NT2/D1 (cell line): ENCODE measurements at regions not wholly inside any gene's neighbourhood (a gene's known extent, or its start where the extent isn't known, plus 50 kb on each side); places are given as distances from the start of the nearest gene placed in this dataset.

Experiments
- DNase-seq: peaks from one replicate; pipeline ENCODE4 v3.0.0-alpha.2; 2011; ENCODE audit warnings: low read depth, low spot score
- H3K27me3 ChIP-seq: 2 replicates; pipeline ENCODE4 v1.6.0; 2011; ENCODE audit warnings: mild to moderate bottlenecking; ENCODE audit not compliant: insufficient read length, insufficient read depth
- H3K36me3 ChIP-seq: 2 replicates; pipeline ENCODE4 v1.6.1; 2011; ENCODE audit warnings: mild to moderate bottlenecking, low read length, mixed read lengths; ENCODE audit not compliant: insufficient read depth, insufficient read length
- H3K4me1 ChIP-seq: 2 replicates; pipeline ENCODE4 v1.5.1; 2011; ENCODE audit not compliant: insufficient read depth, insufficient read length
- H3K4me3 ChIP-seq: 2 replicates; pipeline ENCODE4 v1.5.1; 2011; ENCODE audit warnings: low read depth; ENCODE audit not compliant: insufficient read length
- H3K9ac ChIP-seq: 2 replicates; pipeline ENCODE4 v1.6.0; 2011; ENCODE audit warnings: low read depth; ENCODE audit not compliant: insufficient read length
- H3K9me3 ChIP-seq: 2 replicates; pipeline ENCODE4 v1.5.1; 2011; ENCODE audit warnings: mild to moderate bottlenecking, low read length; ENCODE audit not compliant: insufficient read depth
- SUZ12 ChIP-seq: IDR thresholded peaks from 2 replicates; pipeline ENCODE4 v1.6.1; 2011; ENCODE audit not compliant: insufficient read length, insufficient read depth; ENCODE audit errors: extremely low read depth
- YY1 ChIP-seq: IDR thresholded peaks from 2 replicates; pipeline ENCODE4 v1.6.1; 2011; ENCODE audit not compliant: insufficient read length, insufficient read depth
- ZNF274 ChIP-seq: IDR thresholded peaks from 2 replicates; pipeline ENCODE4 v1.6.1; 2011; ENCODE audit warnings: mild to moderate bottlenecking, low read depth, low read length

- Histone ChIP-seq H3K9me3 (no peaks in the 10 kb centered on the region), H3K9ac (no peak overlapping the region), H3K27me3 (no peaks in the 10 kb centered on the region), H3K4me3 (no peak overlapping the region), H3K36me3 (no peaks in the 10 kb centered on the region), H3K4me1 (no peaks in the 10 kb centered on the region)
- TF ChIP-seq YY1 = no peak
- TF ChIP-seq ZNF274 = no peak
- TF ChIP-seq SUZ12 = no peak
- no peak for DNase-seq
Measured at GRCh38 chr5:68074633-68075032, 140.9 kb upstream of the PIK3R1 start.

- Histone ChIP-seq H3K4me3 (no peak overlapping the region), H3K9me3 (no peaks in the 10 kb centered on the region), H3K4me1 (no peaks in the 10 kb centered on the region), H3K9ac (no peak overlapping the region), H3K36me3 (no peaks in the 10 kb centered on the region), H3K27me3 (no peaks in the 10 kb centered on the region)
- no peak for DNase-seq
- TF ChIP-seq SUZ12 (no peak), YY1 (no peak), ZNF274 (no peak)
Measured at GRCh38 chr5:68074048-68074632, 141.4 kb upstream of the PIK3R1 start.

GRCh38 chr5:68071736-68072135 is 143.8 kb upstream of the PIK3R1 start:
- TF ChIP-seq SUZ12 (no peak), ZNF274 (no peak), YY1 (no peak)
- no peak for DNase-seq
- H3K4me1 ChIP-seq = no peaks in the 10 kb centered on the region
- no peak overlapping the region for H3K4me3 ChIP-seq
- no peaks in the 10 kb centered on the region for H3K27me3 ChIP-seq
- no peaks in the 10 kb centered on the region for H3K36me3 ChIP-seq
- H3K9ac ChIP-seq = no peak overlapping the region
- H3K9me3 ChIP-seq = no peaks in the 10 kb centered on the region

GRCh38 chr5:68071282-68071632 is 144.3 kb upstream of the PIK3R1 start:
- Histone ChIP-seq H3K36me3 (no peaks in the 10 kb centered on the region), H3K4me1 (no peaks in the 10 kb centered on the region), H3K9me3 (no peaks in the 10 kb centered on the region), H3K27me3 (no peaks in the 10 kb centered on the region), H3K9ac (no peak overlapping the region), H3K4me3 (no peak overlapping the region)
- DNase-seq = no peak
- no peak for TF ChIP-seq YY1
- TF ChIP-seq SUZ12 = no peak
- TF ChIP-seq ZNF274 = no peak

DNA sequence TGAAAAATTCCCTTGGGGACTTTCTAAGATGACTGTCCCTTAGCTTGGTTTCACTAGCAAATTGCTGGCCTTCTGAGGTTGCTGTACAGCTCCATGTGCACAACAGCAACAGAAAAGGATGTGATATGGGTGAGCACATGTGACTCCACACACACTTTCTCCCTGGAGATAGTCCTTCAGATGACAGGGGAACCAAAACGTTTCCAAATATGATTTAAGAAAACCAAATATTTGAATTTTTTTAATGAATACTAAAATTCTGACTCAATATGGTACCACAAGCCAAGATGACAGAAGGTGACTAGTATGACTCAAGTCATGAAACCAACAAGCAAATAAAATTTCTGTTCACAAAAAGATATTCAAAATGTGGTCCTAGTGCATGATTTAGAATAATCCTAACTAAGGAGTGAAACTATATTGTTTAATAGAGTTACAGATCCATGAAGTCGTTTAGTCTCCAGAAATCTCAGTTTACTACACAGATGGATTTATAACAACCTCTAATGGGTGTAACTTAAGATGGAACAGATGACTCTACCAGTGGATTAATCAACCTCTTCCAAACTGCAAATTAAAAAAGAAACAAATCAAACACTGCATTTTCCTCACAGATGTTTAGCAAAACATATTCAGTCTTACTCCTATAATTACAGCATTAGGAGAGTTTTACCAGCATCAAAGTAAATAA is 144.8 kb upstream of the PIK3R1 start:
- H3K9ac ChIP-seq = no peak overlapping the region
- no peak for DNase-seq
- no peak for TF ChIP-seq ZNF274
- no peak for TF ChIP-seq SUZ12

DNA sequence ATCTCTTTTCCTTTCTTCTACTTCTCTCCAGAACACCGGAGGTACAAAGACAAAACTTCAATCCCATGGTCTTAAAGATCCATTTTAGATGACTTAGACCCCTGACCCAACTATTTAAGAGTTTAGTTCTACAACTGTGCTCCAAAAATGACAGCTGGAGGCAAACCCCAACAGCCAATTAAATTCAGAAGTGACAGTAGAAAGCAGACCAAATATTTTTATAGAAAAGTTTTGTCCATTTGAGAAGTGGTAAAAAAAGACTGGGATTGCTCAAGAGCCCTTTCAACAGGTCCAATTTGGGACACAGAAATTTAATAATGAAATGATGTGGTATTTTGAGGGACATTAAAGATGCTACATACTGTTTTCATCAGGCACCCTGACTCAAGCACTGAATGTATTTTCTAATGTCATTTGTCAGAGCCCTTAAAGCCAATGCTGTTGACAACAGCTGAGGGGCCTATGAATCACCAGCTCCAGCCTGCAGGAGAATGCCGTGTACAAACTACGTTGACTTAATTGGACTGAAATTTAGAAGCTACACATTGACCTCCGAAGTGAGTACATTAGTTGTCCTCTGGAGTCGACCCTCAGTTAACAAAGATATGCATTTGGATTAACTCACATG is 147.5 kb upstream of the PIK3R1 start:
- Histone ChIP-seq H3K36me3 (no peaks in the 10 kb centered on the region), H3K27me3 (no peaks in the 10 kb centered on the region), H3K9ac (no peak overlapping the region), H3K9me3 (no peaks in the 10 kb centered on the region), H3K4me1 (no peaks in the 10 kb centered on the region), H3K4me3 (no peak overlapping the region)
- TF ChIP-seq SUZ12 (no peak), ZNF274 (no peak), YY1 (no peak)
- no peak for DNase-seq

More for the DNA sequence above, 144.8 kb upstream of the PIK3R1 start:
- H3K27me3 ChIP-seq = no peaks in the 10 kb centered on the region
- H3K4me1 ChIP-seq = no peaks in the 10 kb centered on the region
- H3K9me3 ChIP-seq = no peaks in the 10 kb centered on the region
- H3K4me3 ChIP-seq = no peak overlapping the region
- no peaks in the 10 kb centered on the region for H3K36me3 ChIP-seq

GRCh38 chr5:68067291-68067690 is 148.3 kb upstream of the PIK3R1 start:
- no peak overlapping the region for H3K9ac ChIP-seq
- H3K4me3 ChIP-seq = no peak overlapping the region
- no peaks in the 10 kb centered on the region for H3K9me3 ChIP-seq
- H3K36me3 ChIP-seq = no peaks in the 10 kb centered on the region
- no peaks in the 10 kb centered on the region for H3K4me1 ChIP-seq
- no peaks in the 10 kb centered on the region for H3K27me3 ChIP-seq
- no peak for DNase-seq
- TF ChIP-seq ZNF274 (no peak), YY1 (no peak), SUZ12 (no peak)
